Vagina (tissue), 2 donors: ENCODE measurements at regions not wholly inside any gene's neighbourhood (a gene's known extent, or its start where the extent isn't known, plus 50 kb on each side); places are given as distances from the start of the nearest gene placed in this dataset.

Experiments
- CTCF ChIP-seq, 3 experiments: fragments of 450-650 bp in 2 of 3; fragments of 200-600 bp in 1 of 3; sonication (generic) in 1 of 3; IDR thresholded peaks; one replicate each; pipeline ENCODE4 v1.5.1; 2017 to 2019; ENCODE audit warnings: antibody characterized with exemption in 3 of 3, mild to moderate bottlenecking in 2 of 3, moderate library complexity in 2 of 3
- POLR2A ChIP-seq, 2 donors: fragments of 450-650 bp; IDR thresholded peaks; one replicate each; pipeline ENCODE4 v1.6.1; 2017; ENCODE audit warnings: antibody characterized with exemption in 2 of 2, mild to moderate bottlenecking in 2 of 2, moderate library complexity in 2 of 2
- POLR2AphosphoS5 ChIP-seq, 2 donors: sonication (generic); formaldehyde crosslinking; IDR thresholded peaks; one replicate each; pipeline ENCODE4 v1.9.0; 2017; ENCODE audit warnings: antibody characterized with exemption in 2 of 2, mild to moderate bottlenecking in 2 of 2, low read depth in 1 of 2; ENCODE audit not compliant: insufficient read depth in 1 of 2

GRCh38 chr9:71237051-71237450, 115.6 kb upstream of the TRPM3 start:
- TF ChIP-seq POLR2A (IDR thresholded peaks at IDR 0.05) (no peak), CTCF (IDR thresholded peaks at IDR 0.05) (no peak), POLR2AphosphoS5 (IDR thresholded peaks at IDR 0.05; ENCODE audit: insufficient read depth in 1 of 2, low read depth in 1 of 2) (no peak)
